ENCODE measurements at regions not wholly inside any gene's neighbourhood (a gene's known extent, or its start where the extent isn't known, plus 50 kb on each side); places are given as distances from the start of the nearest gene placed in this dataset.
A peak's percentile ranks its signal among the peaks of the same experiment; 100 is the strongest.

- DNase-seq = no peak
These were observed 89.9 kb upstream of the MAGI1 start for GRCh38 chr3:66128623-66129022.

GRCh38 chr3:66121318-66121717 is 82.6 kb upstream of the MAGI1 start:
- DNase-seq = no peak

DNA sequence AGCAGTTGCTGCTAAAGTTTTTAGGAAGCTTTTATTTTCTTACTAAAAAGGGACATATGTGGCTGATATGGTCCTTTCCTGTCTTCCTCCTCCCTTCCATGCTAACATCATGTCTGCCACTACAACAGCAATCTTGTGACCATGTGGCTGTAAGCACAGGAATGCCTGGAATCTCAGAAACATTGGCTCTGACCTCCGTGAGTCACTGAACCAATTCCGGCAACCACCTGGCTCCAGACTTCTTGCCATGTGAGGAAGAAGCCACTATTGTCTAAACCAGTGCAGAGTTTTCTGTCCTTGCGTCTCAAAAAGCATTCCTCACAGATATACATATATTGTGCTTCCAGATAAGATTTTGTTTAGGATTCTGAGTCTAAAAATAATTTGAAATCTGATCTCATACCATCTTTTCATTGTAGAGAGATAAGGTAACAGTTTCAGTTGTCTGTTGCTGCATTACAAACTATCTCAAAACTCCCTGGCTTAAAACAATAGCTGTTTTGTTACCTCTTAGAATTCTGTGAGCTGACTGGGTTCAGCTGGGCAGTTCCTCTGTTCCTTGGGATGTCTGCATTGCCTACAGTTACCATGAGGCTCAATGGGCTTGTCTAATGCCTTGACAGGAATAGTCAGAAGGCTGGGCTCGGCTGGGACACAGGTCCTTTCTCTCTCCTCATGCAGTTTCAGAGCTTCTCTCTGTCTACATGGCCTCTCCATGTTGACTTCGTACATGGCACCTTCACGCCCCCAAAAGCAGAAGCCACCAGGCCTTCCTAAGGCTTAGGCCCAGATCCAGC is 77.3 kb upstream of the MAGI1 start:
- no peak for DNase-seq

- DNase-seq = no peak
These were observed 74.8 kb upstream of the MAGI1 start for GRCh38 chr3:66113542-66113941.

- DNase-seq = peak; percentile 4
These were observed 72.1 kb upstream of the MAGI1 start for GRCh38 chr3:66110840-66111239.

GRCh38 chr3:66107855-66108254 is 69.1 kb upstream of the MAGI1 start:
- no peak for DNase-seq

DNA sequence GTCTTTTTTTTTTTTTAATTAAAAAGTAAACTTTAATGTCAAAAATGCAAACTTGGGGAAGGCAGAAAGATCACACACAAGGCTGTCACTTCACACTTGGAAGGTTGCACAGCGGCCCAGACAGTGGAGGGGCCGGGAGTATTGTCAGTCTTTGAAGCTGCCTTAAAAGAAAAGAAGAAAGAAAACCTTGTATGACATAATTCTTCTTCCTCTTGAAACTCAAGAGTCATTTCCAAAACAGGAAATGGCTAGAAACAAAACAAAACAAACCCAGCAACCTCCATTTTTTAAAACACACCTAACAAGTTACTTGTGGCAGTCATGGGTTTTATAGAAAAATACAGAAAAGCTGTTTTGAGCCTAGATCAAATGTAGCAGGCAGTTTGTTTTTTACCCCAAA is 68.1 kb upstream of the MAGI1 start:
- no peak for DNase-seq

DNA sequence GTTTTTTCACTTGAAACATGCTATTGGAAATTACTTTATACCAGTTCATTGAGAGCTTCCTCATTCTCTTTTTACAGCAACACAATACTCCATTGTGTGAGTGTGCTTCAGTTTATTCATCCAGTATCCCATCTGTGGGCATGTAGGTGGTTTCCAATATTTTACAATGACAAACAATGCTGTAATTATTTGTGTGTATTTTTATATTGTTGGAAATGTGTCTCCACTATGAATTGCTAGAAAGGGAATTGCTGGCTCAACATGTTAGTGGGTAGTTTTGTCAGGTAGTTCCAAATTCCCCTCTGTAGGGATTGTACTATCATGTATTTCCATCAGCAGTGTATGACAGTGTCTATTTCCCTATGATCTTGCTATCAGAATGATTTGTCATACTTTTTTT is 65.8 kb upstream of the MAGI1 start:
- no peak for DNase-seq

DNA sequence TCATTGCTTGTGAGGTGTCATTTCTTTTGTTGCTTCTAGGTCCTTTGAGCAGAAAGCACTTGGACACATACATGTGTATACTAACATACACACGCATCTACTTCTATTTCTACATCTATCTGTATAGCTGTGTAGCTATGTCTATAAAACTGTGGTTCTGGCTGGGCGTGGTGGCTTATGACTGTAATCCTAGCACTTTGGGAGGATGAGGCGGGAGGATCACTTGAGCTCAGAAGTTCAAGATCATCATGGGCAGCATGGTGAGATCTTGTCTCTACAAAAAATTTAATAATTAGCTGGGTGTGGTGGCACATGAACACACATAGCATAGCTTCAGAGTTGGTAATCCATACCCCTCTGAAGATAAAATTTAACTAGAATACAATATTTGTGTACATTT is 65.0 kb upstream of the MAGI1 start:
- no peak for DNase-seq

DNA sequence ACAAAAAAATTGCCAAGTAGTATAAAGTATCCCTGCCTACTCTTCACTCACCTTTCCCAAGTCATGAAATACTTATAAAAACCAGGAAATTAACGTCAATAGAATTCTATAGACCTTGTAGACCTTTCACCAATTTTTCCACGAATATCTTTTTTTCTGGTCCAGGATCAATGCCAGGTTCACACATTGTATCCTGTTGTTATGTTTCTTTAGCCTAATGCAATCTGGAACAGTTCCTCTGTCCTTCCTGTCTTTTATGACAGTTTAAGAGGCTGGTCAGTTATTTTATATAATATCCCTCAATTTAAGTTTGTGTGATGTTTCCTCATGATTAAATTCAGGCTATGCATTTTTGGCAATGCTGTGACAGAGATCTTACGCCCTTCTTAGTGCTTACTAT is 63.2 kb upstream of the MAGI1 start:
- DNase-seq = no peak

DNA sequence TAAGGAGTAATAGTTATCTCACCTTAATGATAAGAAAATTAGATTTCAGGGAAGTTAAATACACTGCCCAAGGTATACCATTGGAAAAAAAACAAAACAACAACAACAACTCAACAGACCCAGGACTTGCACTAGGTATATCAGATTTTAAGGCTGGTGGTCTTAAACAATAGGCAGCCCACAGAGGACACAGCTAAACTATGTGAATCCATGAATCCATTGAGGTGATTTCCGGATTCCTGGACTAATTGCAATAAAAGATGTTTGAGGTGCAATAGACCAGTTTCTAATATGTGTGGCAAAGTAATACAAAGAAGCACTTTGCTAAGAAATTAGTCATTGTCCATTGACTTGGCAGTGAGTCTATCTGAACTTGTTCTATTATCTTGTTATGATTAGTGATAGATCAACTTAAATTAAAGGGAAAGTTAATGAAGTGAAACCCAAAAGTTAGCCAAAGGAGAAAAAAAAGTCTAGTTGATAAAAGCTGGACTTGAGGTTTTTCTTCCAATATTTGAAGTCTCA is 60.9 kb upstream of the MAGI1 start:
- DNase-seq = no peak

- no peak for DNase-seq
These were observed 59.7 kb upstream of the MAGI1 start for GRCh38 chr3:66098436-66098835.

- DNase-seq = no peak
These were observed 58.9 kb upstream of the MAGI1 start for GRCh38 chr3:66097647-66098046.

GRCh38 chr3:66095295-66096001 is 56.7 kb upstream of the MAGI1 start:
- no peak for DNase-seq

GRCh38 chr3:66093981-66094380 is 55.3 kb upstream of the MAGI1 start:
- no peak for DNase-seq

- no peak for DNase-seq
These were observed 53.7 kb upstream of the MAGI1 start for GRCh38 chr3:66092175-66092995.

Data from NCI-H510A treated with DMSO at 0.1 percent for 48 hours (cell line).